NCI-H510A treated with DMSO at 0.1 percent for 48 hours (cell line): ENCODE measurements at regions not wholly inside any gene's neighbourhood (a gene's known extent, or its start where the extent isn't known, plus 50 kb on each side); places are given as distances from the start of the nearest gene placed in this dataset.
A peak's percentile ranks its signal among the peaks of the same experiment; 100 is the strongest.

Experiments
- DNase-seq: peaks from one replicate; lab custom pipeline; 2025; lab: John Stamatoyannopoulos, UW

DNA sequence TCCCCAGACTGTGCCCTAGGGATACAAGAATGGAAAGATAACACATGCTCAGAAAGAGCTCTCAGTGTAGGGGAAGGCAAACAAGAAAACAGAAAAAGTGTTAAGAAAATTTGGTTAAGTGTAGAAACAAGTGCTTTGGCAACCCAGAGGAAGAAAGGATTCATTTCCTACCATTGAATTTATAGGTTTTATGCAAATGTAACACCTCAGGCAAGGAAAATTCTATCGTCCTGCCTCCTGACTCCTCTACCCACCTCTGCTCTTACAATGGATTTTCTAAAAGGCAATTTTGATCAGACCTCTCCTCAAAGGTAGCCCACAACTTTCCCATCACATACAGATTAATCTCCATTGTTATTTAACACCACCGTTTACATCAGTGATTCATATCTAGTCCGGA, 298.7 kb downstream of the RFC3 start:
- no peak for DNase-seq

DNA sequence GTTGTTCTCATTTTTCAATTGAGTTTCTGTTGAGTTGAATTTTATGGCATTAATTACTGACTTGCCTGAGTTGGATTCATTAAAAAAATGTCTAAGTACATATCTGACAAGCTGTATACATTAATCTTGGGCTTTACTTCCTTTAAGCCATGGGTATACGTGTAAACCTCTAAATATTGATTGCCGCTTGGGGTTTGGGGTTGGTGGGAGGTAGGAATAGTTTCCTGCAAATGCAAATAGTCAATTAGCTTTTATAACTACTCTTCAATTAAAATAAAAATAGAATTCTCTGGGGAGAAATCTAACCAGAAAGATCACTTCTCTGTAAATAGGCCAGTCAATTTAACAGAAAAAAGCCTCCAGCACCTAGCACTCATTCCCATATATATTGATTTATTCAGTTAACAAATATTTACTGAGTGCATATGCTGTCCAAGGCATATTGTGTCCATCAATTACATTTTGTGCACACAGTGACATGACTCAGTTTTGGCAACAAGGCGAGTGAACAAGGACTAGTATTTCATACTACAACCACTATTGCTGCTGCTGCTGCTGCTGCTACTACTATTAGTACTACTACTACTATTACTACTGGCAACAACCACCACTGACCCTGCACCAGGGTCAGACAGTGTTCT, 306.8 kb downstream of the RFC3 start:
- DNase-seq: peak; percentile 50

- no peak for DNase-seq
Measured at GRCh38 chr13:34127523-34127922, 309.6 kb downstream of the RFC3 start.

- DNase-seq: no peak
Measured at GRCh38 chr13:34128661-34129060, 310.7 kb downstream of the RFC3 start.

- no peak for DNase-seq
Measured at GRCh38 chr13:34129436-34129835, 311.5 kb downstream of the RFC3 start.

DNA sequence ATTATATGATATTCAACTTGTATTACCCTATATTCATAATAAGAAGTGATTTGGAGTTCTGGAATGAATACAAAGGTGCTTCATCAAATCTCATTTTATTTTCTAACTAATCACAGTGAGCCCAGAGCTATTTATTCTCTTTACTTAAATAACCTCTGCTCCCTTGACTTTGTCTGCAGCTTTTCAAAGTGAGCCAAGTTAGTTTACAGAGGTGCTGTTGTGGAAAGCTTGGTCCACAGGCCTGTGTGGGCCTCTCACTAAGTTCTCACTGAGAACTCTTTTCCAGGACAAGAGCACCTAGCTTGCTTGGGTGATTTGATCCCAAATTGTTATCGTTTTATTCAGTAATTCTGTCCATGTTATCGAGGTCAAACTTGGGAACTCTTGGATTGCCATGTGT, 319.3 kb downstream of the RFC3 start:
- no peak for DNase-seq

DNA sequence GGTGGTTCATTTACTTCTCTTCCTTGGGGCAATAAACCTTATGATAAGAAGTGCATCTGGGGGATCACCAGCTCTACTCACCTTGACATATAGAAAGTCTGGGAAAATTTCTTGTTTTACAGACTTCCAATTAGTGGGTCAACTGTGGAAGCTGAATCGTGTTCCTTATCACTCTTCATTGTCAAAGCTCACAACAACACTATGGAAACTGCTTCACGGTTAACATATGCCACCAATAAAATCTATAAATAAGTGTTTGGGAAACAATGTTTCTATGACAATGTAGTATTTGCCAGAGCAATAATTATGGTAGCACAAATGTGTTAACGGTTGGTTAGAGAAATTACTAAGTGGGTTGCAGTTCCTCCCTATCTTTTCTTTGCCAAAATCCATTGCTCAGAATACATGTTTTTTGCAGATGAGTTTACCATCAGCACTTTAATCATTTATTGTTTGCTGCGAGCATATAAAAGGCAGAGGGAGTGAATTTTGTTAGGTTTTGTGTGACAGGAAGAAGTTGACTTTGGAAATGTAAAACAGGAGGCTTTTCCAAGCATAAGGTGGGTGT, 321.8 kb downstream of the RFC3 start:
- DNase-seq: no peak

- no peak for DNase-seq
Measured at GRCh38 chr13:34143637-34144036, 325.7 kb downstream of the RFC3 start.

DNA sequence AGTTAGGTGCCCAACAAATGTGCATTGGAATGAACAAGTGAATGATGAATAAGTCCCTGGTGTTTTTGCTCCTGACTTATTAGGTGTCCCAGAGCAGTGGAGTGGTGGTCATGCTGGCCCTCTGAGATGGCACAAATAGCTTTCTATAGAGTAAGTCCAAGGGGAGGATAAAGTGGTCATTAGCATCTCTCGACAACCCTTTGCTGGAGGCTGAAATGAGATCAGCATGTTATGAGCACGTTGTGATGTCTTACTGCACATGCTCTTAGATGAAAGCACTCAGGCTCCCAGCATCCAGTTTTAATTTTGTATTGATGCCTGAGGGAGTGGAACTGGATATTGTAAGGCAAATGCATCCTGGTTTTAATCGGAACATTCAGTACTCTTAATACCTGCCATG, 326.2 kb downstream of the RFC3 start:
- no peak for DNase-seq

DNA sequence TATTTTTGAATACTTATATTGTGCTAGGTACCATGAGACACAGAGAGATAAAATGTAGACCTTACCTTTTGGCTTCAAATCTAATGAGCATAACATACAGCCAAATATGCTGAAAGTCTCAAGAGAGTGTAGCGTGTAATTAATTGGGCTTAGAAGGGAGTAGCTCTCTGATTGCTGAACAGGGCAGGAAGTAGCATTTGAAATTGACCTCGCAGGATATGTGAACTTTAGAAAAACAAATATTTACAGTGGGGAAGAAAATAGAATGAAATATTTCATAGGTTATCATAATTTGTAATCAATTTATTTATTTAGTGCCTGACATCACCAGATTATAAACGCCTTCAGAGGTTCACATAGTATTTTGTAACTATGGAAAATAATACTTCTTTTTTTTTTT, 327.1 kb downstream of the RFC3 start:
- DNase-seq: no peak

DNA sequence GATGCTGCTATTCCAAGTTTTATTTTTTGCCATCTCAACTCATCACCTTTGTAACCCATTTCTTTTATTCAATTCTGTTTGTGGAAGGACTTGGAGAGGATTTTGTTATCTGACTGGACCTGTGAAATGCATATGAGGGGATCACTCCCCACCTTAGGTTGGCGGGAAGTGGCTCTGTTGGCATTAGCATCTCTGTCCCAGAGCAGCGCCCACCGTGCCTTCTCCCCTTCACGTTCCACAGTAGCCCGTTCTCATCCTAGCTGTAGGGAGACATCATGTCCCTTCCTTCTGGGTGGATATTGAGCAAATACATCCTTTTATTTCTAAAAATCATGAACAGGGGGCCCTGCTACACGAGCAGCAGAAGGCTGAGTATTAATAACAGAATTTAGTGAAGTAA, 330.4 kb downstream of the RFC3 start:
- no peak for DNase-seq

DNA sequence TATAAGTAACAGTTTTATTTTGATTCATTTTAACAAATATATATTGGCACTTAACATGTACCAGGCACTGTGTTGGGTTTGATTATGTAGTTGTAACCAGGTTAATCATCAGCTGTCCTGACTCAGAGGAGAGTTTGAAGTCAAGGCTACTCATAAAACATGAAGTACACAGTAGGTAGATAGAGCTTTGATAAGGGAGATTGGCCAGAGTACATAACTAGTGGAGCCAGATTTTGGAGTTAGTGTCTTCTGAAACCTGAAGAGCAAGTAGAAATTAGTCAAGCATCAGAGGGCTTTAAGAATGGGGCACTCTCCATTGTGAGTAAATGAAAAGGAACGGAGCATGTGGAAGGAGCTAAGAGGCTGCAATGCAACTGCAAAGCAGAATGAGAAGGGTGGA, 333.9 kb downstream of the RFC3 start:
- no peak for DNase-seq

DNA sequence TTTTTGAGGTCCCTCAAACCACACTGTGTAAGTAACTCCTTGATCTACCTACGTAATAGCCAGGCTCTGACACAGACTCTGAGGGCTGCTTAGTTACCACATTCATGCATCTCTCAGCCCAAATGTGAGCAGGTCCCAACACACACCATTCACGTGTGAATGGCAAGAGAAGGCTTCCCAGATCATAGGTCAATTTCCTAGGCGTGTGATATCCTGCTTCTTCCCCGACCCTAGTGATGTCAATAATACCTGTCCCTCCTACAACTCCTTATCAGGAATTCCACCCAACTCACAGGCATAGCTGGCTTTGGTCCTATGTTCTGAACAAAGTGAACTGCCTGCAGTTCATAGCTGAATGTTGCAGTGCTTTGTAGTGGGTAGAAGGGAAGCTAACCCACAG, 334.5 kb downstream of the RFC3 start:
- DNase-seq: no peak

DNA sequence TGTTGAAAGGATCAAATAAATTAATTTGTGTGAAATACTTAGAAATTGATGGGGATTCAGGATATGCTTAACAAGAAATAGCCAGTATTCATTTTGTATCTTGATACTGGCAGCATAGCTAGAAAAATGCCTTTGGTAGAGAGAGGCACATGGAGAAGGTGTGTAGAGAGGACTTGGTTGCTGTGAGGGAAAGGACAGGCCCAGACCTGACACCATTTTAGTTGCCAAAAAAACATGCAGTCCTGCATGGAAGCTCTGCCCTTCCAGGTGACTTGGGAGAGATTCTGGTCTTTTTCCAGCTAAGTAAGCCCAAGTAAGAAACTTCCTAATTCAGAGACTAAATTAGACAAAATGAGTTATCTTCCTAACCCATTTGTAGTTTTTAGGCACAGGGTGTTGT, 335.0 kb downstream of the RFC3 start:
- DNase-seq: no peak

- no peak for DNase-seq
Measured at GRCh38 chr13:34153428-34154180, 335.7 kb downstream of the RFC3 start.

- DNase-seq: no peak
Measured at GRCh38 chr13:34155931-34156607, 338.1 kb downstream of the RFC3 start.

DNA sequence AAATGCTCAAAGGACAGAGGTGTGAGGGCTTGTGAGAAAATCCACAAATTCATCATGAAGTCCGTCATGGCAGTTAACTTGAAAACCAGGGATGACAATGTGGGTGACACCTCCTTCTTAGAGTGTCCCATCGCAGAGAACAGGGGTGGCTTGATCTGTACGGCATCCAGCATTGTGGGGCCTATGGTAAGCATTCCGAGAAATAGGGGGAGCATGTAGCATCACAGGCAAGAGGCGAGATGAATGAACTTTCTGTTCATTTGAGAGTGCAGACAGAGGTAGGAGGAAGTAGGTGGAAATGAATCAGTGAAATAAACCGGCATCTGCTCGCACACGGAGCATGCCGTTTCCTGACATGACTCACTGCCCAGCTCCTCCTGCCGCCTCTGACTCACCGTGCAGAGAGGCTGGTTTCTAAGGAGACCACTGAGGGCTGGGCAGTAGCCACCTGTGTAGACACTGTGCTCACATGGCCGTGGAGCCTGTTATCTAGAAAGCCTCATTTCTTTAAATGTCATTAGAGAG, 339.0 kb downstream of the RFC3 start:
- peak; percentile 65 for DNase-seq

DNA sequence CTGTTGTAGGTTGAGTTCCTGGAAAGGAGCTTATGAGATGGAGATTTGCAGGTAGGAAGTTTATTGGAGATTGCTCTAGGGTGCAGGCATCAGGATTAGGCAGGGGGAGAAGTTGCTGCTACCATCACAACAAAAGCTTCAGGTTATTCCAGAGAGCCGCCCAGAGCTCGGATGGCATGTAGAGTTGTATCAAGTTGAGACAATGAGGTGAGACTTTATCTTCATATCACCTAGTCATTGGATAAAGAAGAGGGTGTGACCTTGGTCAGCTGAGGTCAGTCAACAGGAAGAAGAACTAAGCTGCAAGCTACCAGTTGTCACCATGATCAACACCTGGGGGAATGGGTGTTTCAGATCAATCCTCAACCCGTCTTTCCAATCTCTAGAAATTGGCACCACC, 342.0 kb downstream of the RFC3 start:
- no peak for DNase-seq

DNA sequence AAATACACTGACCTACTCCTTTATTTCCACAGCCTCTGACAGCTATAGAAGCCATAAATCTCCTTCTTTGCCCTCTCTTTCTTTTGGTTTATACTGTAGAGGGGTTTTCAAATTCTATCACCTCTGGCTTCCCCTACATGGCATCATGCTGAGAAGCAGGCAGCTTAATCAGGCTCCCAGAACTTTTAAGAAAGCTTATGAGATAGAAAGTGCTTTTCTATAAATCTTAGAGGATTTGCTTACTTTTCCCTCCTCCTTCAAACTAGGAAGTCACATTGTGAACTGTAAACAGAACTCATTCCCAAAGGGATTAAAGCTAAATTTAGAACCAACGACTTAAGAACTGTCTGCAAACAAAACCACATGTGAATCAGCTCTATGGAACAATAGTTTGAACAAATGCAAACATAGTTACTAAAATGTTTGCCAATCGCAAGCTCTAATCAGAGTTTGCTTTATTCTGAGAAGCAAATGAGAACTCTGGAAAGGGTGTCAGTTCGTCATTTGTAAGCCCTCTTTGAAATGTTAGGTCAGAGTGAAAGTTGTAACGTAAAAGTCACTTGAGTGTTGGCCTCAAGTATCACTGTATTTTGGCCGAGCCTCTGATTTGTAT, 344.1 kb downstream of the RFC3 start:
- DNase-seq: peak; percentile 55

GRCh38 chr13:34162544-34162933, 344.6 kb downstream of the RFC3 start:
- DNase-seq: peak; percentile 55

- DNase-seq: no peak
Measured at GRCh38 chr13:34164582-34164981, 346.6 kb downstream of the RFC3 start.

GRCh38 chr13:34165158-34165557, 347.2 kb downstream of the RFC3 start:
- no peak for DNase-seq
